ENCODE measurements at regions not wholly inside any gene's neighbourhood (a gene's known extent, or its start where the extent isn't known, plus 50 kb on each side); places are given as distances from the start of the nearest gene placed in this dataset.

GRCh38 chr9:107431461-107431860 lies 58.1 kb downstream of the KLF4 start:
- peaks cover 3% of the 10 kb centered on the region for H3K36me3 Mint-ChIP-seq (ENCODE audit: insufficient read depth, unreplicated experiment)
- Histone ChIP-seq H3K4me3 (ENCODE audit: low read depth, low read length) (no peak overlapping the region), H3K4me1 (no peaks in the 10 kb centered on the region), H3K36me3 (ENCODE audit: control insufficient read depth, insufficient read depth, low read length) (no peaks in the 10 kb centered on the region), H3K9me3 (no peaks in the 10 kb centered on the region), H3K27me3 (replicated peaks; ENCODE audit: control insufficient read depth, insufficient read depth, low read length) (no peaks in the 10 kb centered on the region)
- DNase-seq: no peak
- H3K4me3 Mint-ChIP-seq (ENCODE audit: unreplicated experiment): no peak overlapping the region
- no TSS peak for BruUV-seq (replicated peaks)
- POLR2A ChIA-PET: no interaction called here
- H3K9me3 Mint-ChIP-seq (ENCODE audit: unreplicated experiment): no peaks in the 10 kb centered on the region
- TF ChIP-seq CTCF (IDR thresholded peaks at IDR 0.05; ENCODE audit: insufficient read depth in 1 of 2, low read depth in 1 of 2, low read length in 1 of 2, severe bottlenecking in 1 of 2, unreplicated experiment in 1 of 2): no peak
- no peak overlapping the region for H3K27ac Mint-ChIP-seq (ENCODE audit: unreplicated experiment)
- H3K4me1 Mint-ChIP-seq (ENCODE audit: low read depth, unreplicated experiment): peaks cover 8% of the 10 kb centered on the region
- H3K27me3 Mint-ChIP-seq (ENCODE audit: insufficient read depth, unreplicated experiment): no peaks in the 10 kb centered on the region
- intact Hi-C loops (cut with micrococcal nuclease; ENCODE audit: unreplicated experiment): no loop called here
- CTCF ChIA-PET: no interaction called here

GRCh38 chr9:107430071-107430470 lies 59.5 kb downstream of the KLF4 start:
- no peak overlapping the region for H3K27ac Mint-ChIP-seq (ENCODE audit: unreplicated experiment)
- no peaks in the 10 kb centered on the region for H3K27me3 ChIP-seq (replicated peaks; ENCODE audit: control insufficient read depth, insufficient read depth, low read length)
- H3K27me3 Mint-ChIP-seq (ENCODE audit: insufficient read depth, unreplicated experiment): no peaks in the 10 kb centered on the region
- BruUV-seq (replicated peaks): no TSS peak
- H3K9me3 ChIP-seq: no peaks in the 10 kb centered on the region
- peaks cover 8% of the 10 kb centered on the region for H3K4me1 Mint-ChIP-seq (ENCODE audit: low read depth, unreplicated experiment)
- DNase-seq: no peak
- peaks cover 5% of the 10 kb centered on the region for H3K36me3 Mint-ChIP-seq (ENCODE audit: insufficient read depth, unreplicated experiment)
- H3K36me3 ChIP-seq (ENCODE audit: control insufficient read depth, insufficient read depth, low read length): no peaks in the 10 kb centered on the region
- ChIA-PET POLR2A (no interaction called here), CTCF (no interaction called here)
- no peaks in the 10 kb centered on the region for H3K9me3 Mint-ChIP-seq (ENCODE audit: unreplicated experiment)
- no peaks in the 10 kb centered on the region for H3K4me1 ChIP-seq
- H3K4me3 ChIP-seq (ENCODE audit: low read depth, low read length): no peak overlapping the region
- no peak overlapping the region for H3K4me3 Mint-ChIP-seq (ENCODE audit: unreplicated experiment)
- intact Hi-C loops (cut with micrococcal nuclease; ENCODE audit: unreplicated experiment): no loop called here
- TF ChIP-seq CTCF (IDR thresholded peaks at IDR 0.05; ENCODE audit: insufficient read depth in 1 of 2, low read depth in 1 of 2, low read length in 1 of 2, severe bottlenecking in 1 of 2, unreplicated experiment in 1 of 2): no peak

- ChIA-PET POLR2A (no interaction called here), CTCF (interaction anchor here (0.9 kb wide), 1 partner anchor 14 kb away, joined by 6 read pairs; no protein-coding TSS in a partner anchor)
- Histone ChIP-seq H3K27me3 (replicated peaks; ENCODE audit: control insufficient read depth, insufficient read depth, low read length) (no peaks in the 10 kb centered on the region), H3K4me3 (ENCODE audit: low read depth, low read length) (no peak overlapping the region), H3K4me1 (no peaks in the 10 kb centered on the region), H3K9me3 (no peaks in the 10 kb centered on the region), H3K36me3 (ENCODE audit: control insufficient read depth, insufficient read depth, low read length) (no peaks in the 10 kb centered on the region)
- H3K4me1 Mint-ChIP-seq (ENCODE audit: low read depth, unreplicated experiment): no peaks in the 10 kb centered on the region
- H3K36me3 Mint-ChIP-seq (ENCODE audit: insufficient read depth, unreplicated experiment): peaks cover 5% of the 10 kb centered on the region
- TF ChIP-seq CTCF (IDR thresholded peaks at IDR 0.05; ENCODE audit: insufficient read depth in 1 of 2, low read depth in 1 of 2, low read length in 1 of 2, severe bottlenecking in 1 of 2, unreplicated experiment in 1 of 2): no peak
- DNase-seq: no peak
- no TSS peak for BruUV-seq (replicated peaks)
- no peak overlapping the region for H3K4me3 Mint-ChIP-seq (ENCODE audit: unreplicated experiment)
- no peaks in the 10 kb centered on the region for H3K9me3 Mint-ChIP-seq (ENCODE audit: unreplicated experiment)
- H3K27me3 Mint-ChIP-seq (ENCODE audit: insufficient read depth, unreplicated experiment): no peaks in the 10 kb centered on the region
- intact Hi-C loops (cut with micrococcal nuclease; ENCODE audit: unreplicated experiment): no loop called here
- H3K27ac Mint-ChIP-seq (ENCODE audit: unreplicated experiment): no peak overlapping the region
Measured at GRCh38 chr9:107426126-107426525, 63.4 kb downstream of the KLF4 start.

Measured in Caco-2 (cell line).